K562 (cell line): ENCODE measurements at regions not wholly inside any gene's neighbourhood (a gene's known extent, or its start where the extent isn't known, plus 50 kb on each side); places are given as distances from the start of the nearest gene placed in this dataset.

Source experiments
- ATAC-seq: fragments of 200-7000 bp; cut with Tn5 transposase; 3 replicates; pipeline ENCODE4 v1.9.1; 2020; ENCODE audit warnings: moderate library complexity
- BruUV-seq: library from RNA; stranded (reverse); fragments of 400-500 nt; replicated peaks from 2 replicates; lab custom pipeline; 2021; lab: Mats Ljungman, UMichigan
- CTCF ChIA-PET: fragments of 300-600 bp; formaldehyde crosslinking; extraction: SDS; loops from one replicate; lab custom pipeline; 2021; ENCODE audit warnings: low intra/inter-chr PET ratio; lab: Yijun Ruan, JAX
- POLR2A ChIA-PET: fragments of 300-600, 350-650 bp; sonication (Branson Sonifier 250); formaldehyde crosslinking; extraction: SDS; loops from one replicate; lab custom pipeline; 2021; ENCODE audit warnings: antibody characterized with exemption, inconsistent platforms; lab: Yijun Ruan, JAX
- DNase-seq, 4 experiments: peaks; one replicate each; pipeline versions ENCODE4 v3.0.0 to v3.0.0-alpha.2; 2011 to 2018; ENCODE audit warnings: low spot score in 3 of 4, mixed read lengths in 3 of 4; ENCODE audit errors: extremely low read depth in 1 of 4
- FAIRE-seq: peaks from 2 replicates; lab custom pipeline; 2011; peaks lifted over from hg19 to GRCh38; lab: Jason Lieb, UNC
- H2AFZ ChIP-seq: 2 replicates; pipeline ENCODE4 v1.6.0; 2011; ENCODE audit warnings: low read depth, low read length, control low read depth, inconsistent platforms
- H3K27ac ChIP-seq: fragments of 200-600 bp; 3 replicates; pipeline ENCODE4 v1.8.0; 2011; ENCODE audit warnings: low read depth, mild to moderate bottlenecking, control low read depth, inconsistent platforms, low read length, moderate library complexity, mixed read lengths; ENCODE audit errors: extremely low read depth
- H3K27me3 ChIP-seq, 2 experiments: fragments of 300-600 bp in 1 of 2; 2 replicates in 1 of 2; 3 replicates in 1 of 2; pipeline versions ENCODE4 v1.6.0 to v1.8.0; 2011; ENCODE audit warnings: inconsistent platforms in 2 of 2, low read length in 2 of 2, mild to moderate bottlenecking in 1 of 2, mixed read lengths in 1 of 2, moderate library complexity in 1 of 2; ENCODE audit not compliant: control insufficient read depth in 2 of 2, insufficient read depth in 2 of 2
- H3K36me3 ChIP-seq: fragments of 300-600 bp; 3 replicates; pipeline ENCODE4 v1.8.0; 2011; ENCODE audit warnings: mild to moderate bottlenecking, low read length, inconsistent platforms; ENCODE audit not compliant: control insufficient read depth, insufficient read depth
- H3K4me1 ChIP-seq, 2 experiments: fragments of 200-600 bp in 1 of 2; replicated peaks in 1 of 2; 2 replicates in 1 of 2; 3 replicates in 1 of 2; pipeline versions ENCODE4 v1.5.1 to v1.8.0; 2011; ENCODE audit warnings: inconsistent platforms in 2 of 2, low read length in 2 of 2, mild to moderate bottlenecking in 1 of 2, mixed read lengths in 1 of 2, moderate library complexity in 1 of 2; ENCODE audit not compliant: control insufficient read depth in 2 of 2, insufficient read depth in 2 of 2
- H3K4me2 ChIP-seq: 2 replicates; pipeline ENCODE4 v1.6.1; 2011; ENCODE audit warnings: low read length, control low read depth, inconsistent platforms, mixed read lengths; ENCODE audit not compliant: insufficient read depth
- H3K4me3 ChIP-seq: fragments of 200-600 bp; sonication (generic), shearing (Covaris generic); 2 replicates; pipeline ENCODE4 v1.5.1; 2016; ENCODE audit warnings: control low read depth, inconsistent platforms
- H3K79me2 ChIP-seq: fragments of 200-600 bp; 3 replicates; pipeline ENCODE4 v1.8.0; 2011; ENCODE audit warnings: low read length, inconsistent platforms; ENCODE audit not compliant: control insufficient read depth, insufficient read depth
- H3K9ac ChIP-seq, 2 experiments: 2 replicates each; pipeline versions ENCODE4 v1.6.0 to v1.6.1; 2011; ENCODE audit warnings: low read depth in 2 of 2, low read length in 2 of 2, control low read depth in 1 of 2, inconsistent platforms in 1 of 2, mild to moderate bottlenecking in 1 of 2, mixed read lengths in 1 of 2; ENCODE audit not compliant: insufficient read depth in 1 of 2
- H3K9me1 ChIP-seq: one replicate; pipeline ENCODE4 v1.6.0; 2011; ENCODE audit warnings: inconsistent platforms, mild to moderate bottlenecking, low read length, moderate library complexity; ENCODE audit not compliant: control insufficient read depth, insufficient read depth
- H3K9me3 ChIP-seq: replicated peaks from 2 replicates; pipeline ENCODE4 v1.5.1; 2011; ENCODE audit warnings: low read depth, low read length, inconsistent platforms; ENCODE audit not compliant: control insufficient read depth, insufficient read depth
- H4K20me1 ChIP-seq: replicated peaks from 2 replicates; pipeline ENCODE4 v1.6.1; 2011; ENCODE audit warnings: low read length, inconsistent platforms, mixed read lengths; ENCODE audit not compliant: control insufficient read depth, insufficient read depth
- CXXC5 ChIP-seq: fragments of 250-450 bp; sonication (Bioruptor Pico); IDR thresholded peaks from 2 replicates; pipeline ENCODE4 v1.8.0; 2022; ENCODE audit warnings: inconsistent platforms, mild to moderate bottlenecking, moderate library complexity
- DACH1 ChIP-seq: fragments of 450-650 bp; IDR thresholded peaks from 2 replicates; pipeline ENCODE4 v1.6.1; 2018; ENCODE audit not compliant: partially characterized antibody
- ETV6 ChIP-seq, 3 experiments: fragments of 150-350 bp in 1 of 3; sonication (generic) in 1 of 3; formaldehyde crosslinking in 1 of 3; IDR thresholded peaks; 2 replicates each; pipeline versions ENCODE4 v1.6.1 to v1.8.0; 2014 to 2022; ENCODE audit warnings: borderline replicate concordance in 2 of 3, low read depth in 2 of 3, antibody characterized with exemption in 1 of 3, low read length in 1 of 3, mild to moderate bottlenecking in 1 of 3, missing genetic modification reagents in 1 of 3
- FUS ChIP-seq: fragments of 200-400 bp; formaldehyde crosslinking; optimal IDR thresholded peaks from 2 replicates; pipeline ENCODE3; 2017; ENCODE audit warnings: low read depth, low read length
- HDAC1 ChIP-seq, 2 experiments: fragments of 450-650 bp; IDR thresholded peaks; 2 replicates each; pipeline ENCODE4 v1.6.1; 2016 to 2017; ENCODE audit warnings: inconsistent platforms in 1 of 2, mild to moderate bottlenecking in 1 of 2, moderate library complexity in 1 of 2
- KLF1 ChIP-seq: fragments of 450-650 bp; IDR thresholded peaks from 2 replicates; pipeline ENCODE4 v1.6.1; 2016; ENCODE audit warnings: missing genetic modification characterization, missing compliant biosample characterization
- OTX1 ChIP-seq: fragments of 450-650 bp; formaldehyde crosslinking; IDR thresholded peaks from 2 replicates; pipeline ENCODE4 v1.4.0; 2022; ENCODE audit warnings: mild to moderate bottlenecking
- ZNF644 ChIP-seq: fragments of 200-800 bp; sonication (Bioruptor generic); IDR thresholded peaks from 2 replicates; pipeline ENCODE4 v1.6.1; 2016; ENCODE audit warnings: low read depth, missing genetic modification characterization, missing compliant biosample characterization
- WGBS: fragments of 100-300 bp; shearing (Covaris generic); methylation state at CpG from one replicate; pipeline ENCODE4 v1.1.6; 2016; ENCODE audit warnings: low coverage, mixed read lengths; ENCODE audit not compliant: insufficient coverage; ENCODE audit errors: missing lambda C conversion rate; 5-methylcytosine and 5-hydroxymethylcytosine counted together
- in situ Hi-C: fragments of 300-500 bp; cut with MboI; formaldehyde crosslinking; loops from 4 replicates; pipeline ENCODE4 v1.15.0; 2018; ENCODE audit warnings: inconsistent platforms, mixed read lengths
- intact Hi-C: fragments of 100-400 bp; cut with micrococcal nuclease; formaldehyde crosslinking; loops from 2 replicates; pipeline ENCODE4 v1.14.2; 2022
- TF ChIP-seq, protein P1 (sequence below): fragments of 450-650 bp; IDR thresholded peaks from 2 replicates; pipeline ENCODE4 v1.6.1; 2017; ENCODE audit warnings: antibody characterized with exemption, mild to moderate bottlenecking

DNA sequence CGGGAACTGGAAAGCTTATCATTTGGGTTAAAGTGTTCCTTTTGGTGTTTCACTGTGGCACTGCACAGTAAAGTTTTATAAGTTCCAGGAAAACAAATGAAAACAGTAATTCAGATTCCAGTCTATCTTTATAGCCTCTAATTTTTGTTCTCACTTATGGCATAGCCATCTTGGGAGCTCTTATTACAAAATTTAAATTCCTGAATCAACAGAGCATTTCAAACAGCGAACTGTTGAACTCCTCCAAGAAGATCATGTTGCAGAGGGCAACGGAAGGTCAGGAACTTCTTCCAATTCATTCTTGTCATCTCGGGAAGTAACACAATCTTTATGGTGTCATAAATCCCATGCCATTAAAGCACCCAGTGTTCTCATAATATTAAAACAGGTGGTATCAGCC lies 229.1 kb downstream of the KCNC2 start (continued):
- TF ChIP-seq, protein P1, sequence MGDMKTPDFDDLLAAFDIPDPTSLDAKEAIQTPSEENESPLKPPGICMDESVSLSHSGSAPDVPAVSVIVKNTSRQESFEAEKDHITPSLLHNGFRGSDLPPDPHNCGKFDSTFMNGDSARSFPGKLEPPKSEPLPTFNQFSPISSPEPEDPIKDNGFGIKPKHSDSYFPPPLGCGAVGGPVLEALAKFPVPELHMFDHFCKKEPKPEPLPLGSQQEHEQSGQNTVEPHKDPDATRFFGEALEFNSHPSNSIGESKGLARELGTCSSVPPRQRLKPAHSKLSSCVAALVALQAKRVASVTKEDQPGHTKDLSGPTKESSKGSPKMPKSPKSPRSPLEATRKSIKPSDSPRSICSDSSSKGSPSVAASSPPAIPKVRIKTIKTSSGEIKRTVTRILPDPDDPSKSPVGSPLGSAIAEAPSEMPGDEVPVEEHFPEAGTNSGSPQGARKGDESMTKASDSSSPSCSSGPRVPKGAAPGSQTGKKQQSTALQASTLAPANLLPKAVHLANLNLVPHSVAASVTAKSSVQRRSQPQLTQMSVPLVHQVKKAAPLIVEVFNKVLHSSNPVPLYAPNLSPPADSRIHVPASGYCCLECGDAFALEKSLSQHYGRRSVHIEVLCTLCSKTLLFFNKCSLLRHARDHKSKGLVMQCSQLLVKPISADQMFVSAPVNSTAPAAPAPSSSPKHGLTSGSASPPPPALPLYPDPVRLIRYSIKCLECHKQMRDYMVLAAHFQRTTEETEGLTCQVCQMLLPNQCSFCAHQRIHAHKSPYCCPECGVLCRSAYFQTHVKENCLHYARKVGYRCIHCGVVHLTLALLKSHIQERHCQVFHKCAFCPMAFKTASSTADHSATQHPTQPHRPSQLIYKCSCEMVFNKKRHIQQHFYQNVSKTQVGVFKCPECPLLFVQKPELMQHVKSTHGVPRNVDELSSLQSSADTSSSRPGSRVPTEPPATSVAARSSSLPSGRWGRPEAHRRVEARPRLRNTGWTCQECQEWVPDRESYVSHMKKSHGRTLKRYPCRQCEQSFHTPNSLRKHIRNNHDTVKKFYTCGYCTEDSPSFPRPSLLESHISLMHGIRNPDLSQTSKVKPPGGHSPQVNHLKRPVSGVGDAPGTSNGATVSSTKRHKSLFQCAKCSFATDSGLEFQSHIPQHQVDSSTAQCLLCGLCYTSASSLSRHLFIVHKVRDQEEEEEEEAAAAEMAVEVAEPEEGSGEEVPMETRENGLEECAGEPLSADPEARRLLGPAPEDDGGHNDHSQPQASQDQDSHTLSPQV: no peak

DNA sequence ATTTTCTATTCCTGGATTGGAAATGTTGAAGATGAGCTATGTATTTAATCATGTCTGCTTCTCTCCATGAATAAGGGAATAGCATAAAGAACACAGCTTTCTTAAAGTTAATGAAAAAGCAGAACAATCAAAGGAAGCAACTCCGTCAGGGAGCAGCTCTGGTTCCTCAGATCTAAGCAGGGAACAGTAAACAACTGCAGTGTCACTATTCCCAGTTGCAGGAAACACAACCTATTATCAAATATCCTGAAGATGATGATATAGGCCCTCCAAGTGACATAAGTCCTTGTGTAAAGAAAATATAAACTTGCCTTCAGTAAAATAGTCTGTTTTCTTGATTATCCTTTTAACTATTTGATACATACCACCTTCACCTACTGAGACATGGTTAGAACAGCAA lies 228.1 kb downstream of the KCNC2 start:
- H3K4me3 ChIP-seq: no peak overlapping the region
- in situ Hi-C loops: no loop called here
- FAIRE-seq: no peak
- no peak overlapping the region for H3K4me2 ChIP-seq
- CTCF ChIA-PET: no interaction called here
- no peak overlapping the region for H2AFZ ChIP-seq
- no peaks in the 10 kb centered on the region for H3K9me3 ChIP-seq
- no peaks in the 10 kb centered on the region for H3K79me2 ChIP-seq
- no peaks in the 10 kb centered on the region for H3K4me1 ChIP-seq
- BruUV-seq: no TSS peak
- no peak for TF ChIP-seq ETV6 (IDR thresholded peaks at IDR 0.05; ENCODE audit: borderline replicate concordance in 1 of 2, low read depth in 2 of 2, low read length in 1 of 2)
- TF ChIP-seq ETV6 (CRISPR knock-in tag; IDR thresholded peaks at IDR 0.05; ENCODE audit: borderline replicate concordance): no peak
- no peak for TF ChIP-seq HDAC1 (IDR thresholded peaks at IDR 0.05)
- TF ChIP-seq OTX1 (CRISPR knock-in tag): no peak
- TF ChIP-seq CXXC5 (CRISPR knock-in tag): no peak
- no peak for TF ChIP-seq DACH1
- TF ChIP-seq ZNF644 (tag): no peak
- TF ChIP-seq FUS: no peak
- no peak for TF ChIP-seq KLF1 (tag)
- TF ChIP-seq, all 486 proteins: peak for 0
- Histone ChIP-seq H3K36me3 (no peaks in the 10 kb centered on the region), H4K20me1 (no peaks in the 10 kb centered on the region), H3K27ac (no peak overlapping the region), H3K27me3 (no peaks in the 10 kb centered on the region), H3K9me1 (no peaks in the 10 kb centered on the region), H3K9ac (no peak overlapping the region)
- ATAC-seq: no peak
- intact Hi-C loops: no loop called here
- DNase-seq: no peak
- WGBS: 0% methylated on average over 1 of the region's 1 CpG
- POLR2A ChIA-PET: no interaction called here
